Activated T-helper 9 cell treated with anti-CD3 and anti-CD28 coated beads, Interleukin-2, amount 50 U/mL, for 16 hours (primary cell): ENCODE measurements at regions not wholly inside any gene's neighbourhood (a gene's known extent, or its start where the extent isn't known, plus 50 kb on each side); places are given as distances from the start of the nearest gene placed in this dataset.

Experiments used
- DNase-seq: peaks from one replicate; pipeline ENCODE4 v3.0.0-alpha.2; 2020; ENCODE audit warnings: low read depth

DNA sequence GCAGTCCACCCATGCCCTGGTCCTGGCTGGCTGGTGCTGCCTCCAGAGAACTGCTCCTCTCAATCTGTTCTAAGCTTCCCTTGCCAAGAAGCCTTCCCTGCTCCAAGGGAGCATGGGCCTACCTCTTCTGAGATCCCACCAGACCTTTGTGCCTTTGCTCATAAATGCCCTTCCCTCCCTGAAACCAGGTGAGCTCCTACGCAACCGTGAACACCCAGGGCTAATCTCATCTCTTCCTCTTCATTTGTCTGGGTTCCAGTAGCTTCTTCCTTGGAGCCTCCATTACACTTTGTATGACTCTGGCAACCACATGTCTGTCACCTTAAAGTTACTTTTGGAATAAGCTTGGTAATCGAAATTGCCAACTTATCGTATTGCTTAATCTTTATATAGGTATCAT is 270.6 kb downstream of the PBX3 start:
- no peak for DNase-seq

DNA sequence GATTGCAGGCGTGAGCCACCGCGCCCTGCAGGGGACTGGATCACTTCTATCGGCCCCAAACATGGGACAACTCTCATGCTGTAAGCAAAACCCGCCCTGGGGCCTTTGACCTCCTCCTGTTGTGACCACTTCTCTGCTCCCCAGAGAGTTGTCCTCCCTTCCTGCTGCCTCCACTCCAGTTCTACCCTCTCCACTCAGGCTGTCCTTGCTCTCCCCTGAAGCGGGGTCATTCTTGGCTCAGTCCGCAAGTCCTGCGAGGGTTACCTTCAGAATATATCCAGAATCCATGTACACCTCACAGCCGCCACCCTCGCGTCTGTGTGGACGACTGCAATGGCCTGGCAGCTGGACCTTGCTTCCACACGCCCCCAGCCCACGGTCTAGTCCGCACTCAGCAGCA is 273.7 kb downstream of the PBX3 start:
- DNase-seq = no peak

- no peak for DNase-seq
Observed at GRCh38 chr9:126023962-126024361, 276.8 kb downstream of the PBX3 start.

- DNase-seq = no peak
Observed at GRCh38 chr9:126024581-126025230, 277.5 kb downstream of the PBX3 start.

DNA sequence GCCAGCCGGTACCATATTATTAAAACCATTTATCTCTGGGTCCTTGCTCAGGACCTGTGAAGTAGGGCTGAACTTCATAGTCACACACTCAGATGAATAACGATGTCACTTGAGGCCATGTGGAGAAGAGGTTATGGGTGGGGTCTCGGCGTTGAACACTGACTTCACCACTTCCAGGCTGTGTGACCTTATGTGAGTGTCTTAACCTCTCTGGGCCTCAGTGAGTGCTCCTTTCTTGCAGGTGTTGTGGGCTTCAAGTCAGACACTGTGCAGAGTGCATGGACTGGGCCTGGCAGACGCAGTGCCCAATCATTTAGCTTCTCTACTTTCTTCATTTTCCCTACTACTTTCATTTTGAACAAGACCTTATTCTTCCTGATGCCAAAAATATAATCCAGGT is 278.8 kb downstream of the PBX3 start:
- DNase-seq = no peak

- DNase-seq = no peak
Observed at GRCh38 chr9:126027566-126027965, 280.4 kb downstream of the PBX3 start.

DNA sequence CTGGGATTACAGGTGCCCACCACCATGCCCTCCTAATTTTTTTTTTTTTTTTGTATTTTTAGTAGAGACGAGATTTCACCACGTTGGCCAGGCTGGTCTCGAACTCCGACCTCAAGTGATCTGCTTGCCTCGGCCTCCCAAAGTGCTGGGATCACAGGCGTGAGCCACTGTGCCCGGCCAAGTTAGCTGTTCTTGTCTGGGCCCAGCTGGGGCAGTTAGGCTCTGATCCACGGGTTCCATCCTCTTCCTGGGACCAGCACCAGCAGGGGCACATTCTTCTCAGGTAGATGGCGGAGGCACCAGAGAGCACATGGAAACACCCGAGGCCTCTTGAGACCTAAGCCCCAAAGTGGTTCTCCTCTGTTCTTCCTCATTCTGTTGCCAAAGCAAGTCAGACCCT is 281.6 kb downstream of the PBX3 start:
- DNase-seq = no peak

DNA sequence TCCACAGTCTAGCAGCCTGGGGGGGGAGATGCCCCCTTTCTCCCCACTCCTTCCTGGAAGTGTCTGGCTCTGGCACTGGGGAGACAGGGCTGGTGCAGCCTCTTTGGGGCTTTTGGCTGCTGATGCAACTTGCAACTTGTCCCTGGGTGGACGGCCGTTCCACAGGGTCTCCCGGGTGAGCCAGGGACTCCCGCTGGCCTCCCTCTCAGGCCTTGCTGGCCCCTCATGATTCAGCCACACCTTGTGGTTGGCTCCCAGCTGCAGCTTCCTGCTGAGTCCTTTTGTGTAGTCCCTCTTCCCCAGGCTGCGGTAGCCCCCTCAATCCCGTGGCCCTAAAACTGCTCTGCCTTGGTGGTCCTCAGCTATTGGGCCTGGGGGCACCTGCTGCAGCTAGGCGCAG is 283.5 kb downstream of the PBX3 start:
- no peak for DNase-seq

GRCh38 chr9:126031116-126031515 is 283.9 kb downstream of the PBX3 start:
- DNase-seq = no peak

DNA sequence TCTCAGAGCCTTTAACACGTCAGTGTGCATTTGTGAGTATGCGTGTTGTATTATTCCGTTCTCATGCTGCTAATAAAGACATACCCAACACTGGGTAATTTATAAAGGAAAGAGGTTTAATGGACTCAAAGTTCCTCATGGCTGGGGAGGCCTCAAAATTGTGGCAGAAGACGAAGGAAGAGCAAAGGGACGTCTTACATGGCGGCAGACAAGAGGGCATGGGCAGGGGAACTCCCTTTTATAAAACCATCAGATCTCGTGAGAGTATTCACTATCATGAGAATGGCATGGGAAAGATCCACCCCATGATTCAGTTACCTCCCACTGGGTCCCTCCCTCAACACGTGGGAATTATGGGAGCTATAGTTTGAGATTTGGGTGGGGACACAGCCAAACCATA is 285.0 kb downstream of the PBX3 start:
- DNase-seq = no peak

DNA sequence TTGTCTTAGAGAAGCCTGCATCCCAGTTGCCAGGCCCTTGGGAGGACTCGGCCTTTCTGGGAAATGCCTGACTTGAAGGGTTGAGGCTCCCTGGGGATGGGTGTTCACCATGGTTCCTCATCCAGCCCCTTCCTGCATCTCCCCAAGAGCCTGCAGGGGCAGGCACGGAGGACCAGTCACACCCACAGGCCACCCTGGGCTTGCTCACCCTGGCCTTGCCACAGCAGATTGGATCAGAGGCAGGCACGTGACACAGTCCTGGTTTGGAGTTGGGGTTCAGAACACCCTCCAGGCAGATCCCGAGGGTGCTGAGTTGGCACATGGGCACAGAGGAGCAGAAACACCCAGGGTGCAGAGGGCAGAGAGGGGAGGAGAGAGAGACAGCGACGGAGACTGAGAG is 286.1 kb downstream of the PBX3 start:
- no peak for DNase-seq

- DNase-seq = no peak
Observed at GRCh38 chr9:126033956-126034355, 286.8 kb downstream of the PBX3 start.

DNA sequence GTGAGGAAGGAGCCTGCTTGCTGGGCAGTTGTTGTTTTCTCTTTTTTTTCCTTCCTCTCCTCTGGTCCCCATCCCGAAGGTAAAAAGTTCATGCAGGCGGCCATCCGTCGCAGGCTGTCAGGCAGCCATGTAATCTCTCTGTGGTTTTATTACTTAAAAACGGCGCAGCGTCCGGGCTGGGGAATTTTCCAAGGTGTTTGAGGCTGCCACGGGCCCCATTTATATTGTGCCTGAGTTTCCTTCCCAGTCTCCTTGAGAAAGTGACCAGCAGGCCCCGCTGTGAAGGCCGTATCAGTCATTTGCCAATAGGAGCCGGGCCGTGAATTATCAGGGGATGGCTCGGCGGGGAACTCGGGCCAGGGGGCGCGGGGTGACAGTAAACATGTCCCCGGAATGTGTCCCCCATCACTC is 289.7 kb downstream of the PBX3 start:
- DNase-seq = no peak

DNA sequence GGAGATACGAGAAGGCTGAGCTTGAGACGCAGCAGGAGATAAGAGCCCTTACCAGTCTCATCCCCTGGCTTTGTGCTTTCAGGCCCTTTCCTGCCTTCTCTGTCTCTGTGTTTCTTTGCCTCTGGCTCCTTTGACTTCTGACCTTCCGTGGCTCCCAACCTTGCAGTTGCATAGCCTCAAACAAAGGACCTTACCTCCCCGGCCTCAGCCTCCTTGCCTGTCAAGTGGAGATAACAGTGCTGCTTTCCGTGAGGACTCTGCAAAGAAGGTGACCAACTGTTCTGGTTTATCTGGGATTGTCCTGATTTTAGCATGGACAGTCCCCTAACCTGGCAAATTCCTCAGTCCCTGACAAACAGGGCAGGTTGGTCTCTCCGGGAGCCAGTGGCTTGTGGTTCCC is 287.8 kb upstream of the MVB12B start:
- no peak for DNase-seq

- no peak for DNase-seq
Observed at GRCh38 chr9:126043681-126044080, 282.9 kb upstream of the MVB12B start.

- DNase-seq = no peak
Observed at GRCh38 chr9:126049088-126049487, 277.5 kb upstream of the MVB12B start.

DNA sequence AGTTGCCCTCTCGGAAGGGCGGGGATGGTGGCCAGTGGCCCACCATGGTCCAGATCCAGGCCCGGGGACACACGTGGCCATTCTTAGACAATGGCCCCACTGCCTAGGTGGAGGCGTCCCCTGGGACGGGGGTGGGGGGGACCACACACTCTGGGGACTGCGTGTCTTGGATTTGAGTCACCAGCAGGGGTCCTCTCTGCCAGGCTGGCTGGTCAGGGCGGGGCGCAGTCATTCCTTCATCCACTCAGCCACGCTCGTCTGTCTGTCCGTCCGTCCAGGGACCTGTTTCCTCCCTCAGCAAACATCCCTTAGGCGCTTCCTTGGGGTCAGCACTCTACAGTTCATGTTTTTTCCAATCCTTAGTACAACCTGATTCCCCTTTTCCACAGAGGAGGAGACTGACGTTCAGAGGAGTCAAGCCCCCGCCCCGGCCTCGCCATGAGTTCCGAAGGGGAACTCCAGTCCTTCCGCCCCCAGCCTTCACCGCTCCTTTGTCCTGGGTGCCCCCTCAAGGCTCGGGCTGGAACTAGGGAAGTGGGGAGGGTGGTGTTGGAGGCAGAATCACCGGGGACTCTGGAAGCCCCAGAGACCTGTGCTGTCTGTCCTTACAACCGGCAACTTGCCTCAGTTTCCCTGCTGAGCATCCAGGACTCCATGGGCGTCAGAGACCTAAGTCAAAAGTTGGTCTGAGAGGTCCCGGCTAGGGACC is 276.6 kb upstream of the MVB12B start:
- DNase-seq = no peak

- no peak for DNase-seq
Observed at GRCh38 chr9:126050605-126050990, 276.0 kb upstream of the MVB12B start.

DNA sequence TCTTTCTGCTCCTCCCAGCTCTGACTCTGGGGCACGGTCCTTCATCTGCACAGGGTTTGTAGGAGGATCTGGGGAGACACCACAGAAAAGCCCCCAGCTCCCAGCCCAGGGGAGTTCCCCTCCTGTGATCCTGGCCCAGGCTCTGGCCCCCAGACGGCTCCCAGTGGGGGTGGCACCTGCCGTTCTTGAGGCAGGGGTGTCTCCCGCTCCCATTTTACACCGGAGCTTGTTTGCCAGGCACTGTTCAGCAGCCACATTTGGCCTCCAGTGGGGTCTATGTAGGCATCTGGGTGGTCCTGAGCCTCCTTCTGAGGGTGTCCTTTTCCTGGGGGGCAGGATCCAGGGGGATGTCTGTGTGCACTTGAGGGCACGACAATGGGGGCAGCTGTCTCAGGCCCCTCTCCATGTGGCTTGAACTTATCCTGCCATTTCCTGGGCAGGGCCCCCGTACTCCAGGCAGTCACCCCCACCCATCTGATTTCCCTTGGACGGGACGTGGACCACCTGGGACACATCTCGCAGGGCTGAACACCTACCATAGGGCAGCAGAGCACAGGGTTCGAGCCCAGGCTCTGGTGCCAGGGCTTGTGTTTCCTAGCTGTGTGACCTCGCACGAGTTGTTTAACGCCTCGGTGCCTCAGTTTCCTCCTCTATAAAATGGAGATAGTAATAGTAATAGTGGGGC is 275.0 kb upstream of the MVB12B start:
- DNase-seq = no peak

DNA sequence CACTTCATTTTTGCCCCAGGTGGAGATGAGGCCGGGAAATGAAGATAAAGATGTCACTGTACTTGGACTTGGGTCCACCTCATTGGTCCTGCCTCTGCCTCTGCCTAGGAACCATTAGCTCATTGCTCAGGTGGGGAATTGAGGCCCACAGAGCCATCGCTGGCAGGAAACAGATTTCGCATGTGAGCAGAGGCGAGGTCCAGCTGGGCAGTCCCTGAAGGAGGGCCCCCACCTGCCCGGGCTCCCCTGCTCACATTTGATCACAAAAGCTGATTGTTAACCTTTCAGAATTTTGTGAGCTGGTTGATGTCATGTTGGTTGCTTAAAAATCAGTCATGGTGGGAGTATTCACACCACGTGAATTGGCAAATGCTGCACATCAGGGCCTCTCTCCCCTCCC is 273.8 kb upstream of the MVB12B start:
- no peak for DNase-seq

DNA sequence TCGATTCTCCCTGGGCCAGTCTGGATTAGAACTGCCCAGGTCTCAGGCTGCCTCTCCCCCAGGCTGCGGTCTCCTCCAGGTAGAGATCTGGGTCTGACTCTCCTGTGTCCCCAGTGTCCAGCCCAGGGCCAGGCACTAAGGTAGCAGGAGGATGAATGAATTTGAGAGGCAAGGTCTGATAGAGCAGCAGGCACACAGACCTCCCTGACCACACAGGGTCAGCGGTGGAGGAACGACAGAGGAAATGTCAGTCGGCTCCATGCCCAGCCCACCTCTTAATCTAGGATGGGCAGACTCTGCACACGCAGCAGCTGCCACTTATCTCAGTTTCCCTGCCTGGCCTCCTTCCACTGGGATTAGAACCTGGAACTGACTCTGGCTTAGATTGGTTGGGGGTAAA is 272.7 kb upstream of the MVB12B start:
- no peak for DNase-seq

GRCh38 chr9:126055381-126055985 is 271.1 kb upstream of the MVB12B start:
- DNase-seq = no peak
